K562 (cell line): ENCODE measurements at regions not wholly inside any gene's neighbourhood (a gene's known extent, or its start where the extent isn't known, plus 50 kb on each side); places are given as distances from the start of the nearest gene placed in this dataset.

ENCODE experiments used
- CXXC5 ChIP-seq: fragments of 250-450 bp; sonication (Bioruptor Pico); IDR thresholded peaks from 2 replicates; pipeline ENCODE4 v1.8.0; 2022; ENCODE audit warnings: inconsistent platforms, mild to moderate bottlenecking, moderate library complexity
- EP300 ChIP-seq: IDR thresholded peaks from 2 replicates; pipeline ENCODE4 v1.6.1; 2012; ENCODE audit warnings: low read length, improper control_type of control experiment

DNA sequence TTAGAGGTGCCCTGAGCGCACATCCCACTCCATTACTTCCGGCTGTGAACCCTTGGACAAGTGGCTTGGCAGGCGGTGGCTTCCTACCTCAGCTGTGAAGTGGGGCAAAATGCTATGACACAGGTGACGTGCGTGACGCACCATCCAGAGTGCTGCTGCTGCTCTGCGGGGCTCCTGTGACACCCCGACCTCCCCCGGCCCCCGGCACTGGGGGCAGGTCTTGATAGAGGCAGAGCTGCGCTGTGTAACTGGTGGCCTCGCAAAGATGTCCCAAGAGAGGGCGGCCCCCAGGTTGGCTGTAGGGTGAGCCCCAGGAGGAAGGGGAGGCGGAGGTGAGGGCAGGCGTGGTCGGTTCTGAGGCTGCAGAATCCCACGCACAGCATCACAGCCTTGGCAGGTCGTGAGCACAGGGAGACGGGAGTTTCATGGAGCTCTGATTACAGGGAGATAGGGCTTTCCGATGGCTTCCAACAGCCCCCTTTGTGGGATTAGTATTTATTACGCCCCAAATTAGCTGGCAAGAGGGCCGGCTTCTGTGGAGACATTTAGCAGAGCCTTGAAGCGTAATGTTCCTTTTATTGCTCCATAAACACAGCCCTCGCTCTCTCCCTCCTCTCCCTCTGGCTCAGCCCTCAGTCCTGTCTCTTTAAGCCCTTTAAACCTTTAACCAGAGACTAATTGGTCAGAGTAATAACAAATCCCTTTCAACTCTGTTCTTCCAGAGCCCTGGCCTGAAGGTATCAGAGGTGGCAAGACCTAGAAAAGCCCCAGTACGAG, 328.1 kb downstream of the C16orf95 start:
- TF ChIP-seq EP300 (no peak), CXXC5 (CRISPR knock-in tag) (no peak)
